Astrocyte of the cerebellum (primary cell): ENCODE measurements at regions not wholly inside any gene's neighbourhood (a gene's known extent, or its start where the extent isn't known, plus 50 kb on each side); places are given as distances from the start of the nearest gene placed in this dataset.
"Not testable (repeated sequence)": the region's sequence is repeated elsewhere in the genome, so short reads cannot be mapped to it uniquely, and the experiment has no call there.

ENCODE experiments used
- DNase-seq: peaks from one replicate; pipeline ENCODE4 v3.0.0-alpha.2; 2011; ENCODE audit warnings: low read depth
- H3K4me3 ChIP-seq: 2 replicates; pipeline ENCODE4 v1.5.1; 2011; ENCODE audit warnings: mild to moderate bottlenecking, low read depth, low read length, moderate library complexity
- in situ Hi-C: cut with HindIII; loops from 2 replicates; pipeline ENCODE4 v1.10.0; 2017; ENCODE audit warnings: low sequenced_read_pairs
- TF ChIP-seq, protein P1 (sequence below): IDR thresholded peaks from 2 replicates; pipeline ENCODE4 v1.5.1; 2012; ENCODE audit warnings: low read length, low read depth, moderate library complexity, mild to moderate bottlenecking; ENCODE audit errors: missing control alignments

- no peak overlapping the region for H3K4me3 ChIP-seq
These were observed 88.8 kb upstream of the GJB6 start for GRCh38 chr13:20320885-20321284.

DNA sequence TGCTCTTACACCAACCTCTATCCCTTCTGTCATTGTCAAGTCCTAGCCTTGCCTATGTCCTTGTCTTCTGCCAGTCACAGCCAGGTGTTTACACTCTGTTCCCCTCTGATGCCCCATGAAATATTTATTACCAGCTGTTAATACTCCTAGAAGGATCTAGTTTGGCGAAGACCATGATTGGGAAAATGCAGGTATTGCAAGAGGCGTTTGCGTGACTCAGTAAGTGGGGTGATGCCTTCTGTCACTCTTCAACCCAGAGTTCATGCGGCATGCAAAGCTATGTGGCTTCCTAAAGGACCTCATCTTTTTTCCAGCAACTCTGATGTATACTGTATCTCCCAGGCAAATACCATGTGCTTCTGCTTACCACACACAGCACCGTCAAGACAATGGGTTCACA, 81.8 kb upstream of the GJB6 start:
- no peak overlapping the region for H3K4me3 ChIP-seq
- DNase-seq: no peak
- TF ChIP-seq, protein P1, sequence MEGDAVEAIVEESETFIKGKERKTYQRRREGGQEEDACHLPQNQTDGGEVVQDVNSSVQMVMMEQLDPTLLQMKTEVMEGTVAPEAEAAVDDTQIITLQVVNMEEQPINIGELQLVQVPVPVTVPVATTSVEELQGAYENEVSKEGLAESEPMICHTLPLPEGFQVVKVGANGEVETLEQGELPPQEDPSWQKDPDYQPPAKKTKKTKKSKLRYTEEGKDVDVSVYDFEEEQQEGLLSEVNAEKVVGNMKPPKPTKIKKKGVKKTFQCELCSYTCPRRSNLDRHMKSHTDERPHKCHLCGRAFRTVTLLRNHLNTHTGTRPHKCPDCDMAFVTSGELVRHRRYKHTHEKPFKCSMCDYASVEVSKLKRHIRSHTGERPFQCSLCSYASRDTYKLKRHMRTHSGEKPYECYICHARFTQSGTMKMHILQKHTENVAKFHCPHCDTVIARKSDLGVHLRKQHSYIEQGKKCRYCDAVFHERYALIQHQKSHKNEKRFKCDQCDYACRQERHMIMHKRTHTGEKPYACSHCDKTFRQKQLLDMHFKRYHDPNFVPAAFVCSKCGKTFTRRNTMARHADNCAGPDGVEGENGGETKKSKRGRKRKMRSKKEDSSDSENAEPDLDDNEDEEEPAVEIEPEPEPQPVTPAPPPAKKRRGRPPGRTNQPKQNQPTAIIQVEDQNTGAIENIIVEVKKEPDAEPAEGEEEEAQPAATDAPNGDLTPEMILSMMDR: no peak
- in situ Hi-C loops: no loop called here

More at GRCh38 chr13:20320885-20321284, 88.8 kb upstream of the GJB6 start:
- TF ChIP-seq, protein P1: no peak
- in situ Hi-C loops: no loop called here
- DNase-seq: no peak

DNA sequence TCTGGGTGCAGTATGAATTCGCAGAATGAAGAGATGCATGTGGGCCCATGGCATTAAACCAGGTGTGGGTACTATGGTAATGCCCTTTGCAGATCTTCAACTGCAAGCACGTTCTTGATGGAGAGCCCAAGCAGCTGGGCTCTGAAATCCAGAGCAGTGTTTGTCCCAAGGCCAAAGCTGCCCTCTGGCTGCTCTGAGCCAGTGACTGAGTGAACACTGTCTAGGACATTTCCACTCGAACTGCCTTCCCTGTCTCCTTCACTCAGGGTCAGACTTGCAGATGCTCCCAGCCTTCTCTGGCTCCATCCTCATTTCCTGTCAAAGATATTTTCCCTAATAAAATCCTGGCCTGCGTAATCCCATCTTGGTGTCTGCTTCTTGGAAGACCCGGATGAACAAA, 80.2 kb upstream of the GJB6 start:
- TF ChIP-seq, protein P1: no peak
- H3K4me3 ChIP-seq: no peak overlapping the region
- no peak for DNase-seq
- in situ Hi-C loops: no loop called here

GRCh38 chr13:20311596-20311995, 79.5 kb upstream of the GJB6 start:
- TF ChIP-seq, protein P1: no peak
- H3K4me3 ChIP-seq: no peak overlapping the region
- DNase-seq: no peak
- in situ Hi-C loops: no loop called here

DNA sequence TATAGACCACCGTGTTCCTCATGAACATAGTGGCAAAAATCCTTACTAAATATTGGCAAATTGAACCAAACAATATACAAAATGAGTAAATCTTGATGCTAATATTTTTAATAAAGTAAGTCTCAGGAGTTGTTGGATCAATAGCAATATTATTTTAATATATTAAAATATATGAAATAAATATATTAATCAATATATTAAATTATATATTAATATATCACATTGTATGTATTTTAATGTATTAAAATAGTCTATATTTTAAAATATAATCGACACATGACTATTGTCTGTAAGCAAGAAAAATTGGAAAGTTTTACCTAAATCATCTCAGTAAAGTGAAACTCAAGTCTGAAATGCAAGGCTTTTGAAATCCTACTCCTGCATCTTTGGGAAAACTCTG, 78.9 kb upstream of the GJB6 start:
- DNase-seq: no peak
- H3K4me3 ChIP-seq: no peak overlapping the region
- TF ChIP-seq, protein P1: no peak
- in situ Hi-C loops: no loop called here

- in situ Hi-C loops: no loop called here
- TF ChIP-seq, protein P1: no peak
- DNase-seq: no peak
- H3K4me3 ChIP-seq: no peak overlapping the region
These were observed 73.9 kb upstream of the GJB6 start for GRCh38 chr13:20306039-20306438.

- no peak for DNase-seq
- TF ChIP-seq, protein P1: no peak
- in situ Hi-C loops: no loop called here
- no peak overlapping the region for H3K4me3 ChIP-seq
These were observed 73.5 kb upstream of the GJB6 start for GRCh38 chr13:20305587-20305986.

- in situ Hi-C loops: not testable (repeated sequence)
These were observed 71.9 kb upstream of the GJB6 start for GRCh38 chr13:20304061-20304460.

More at GRCh38 chr13:20304061-20304460, 71.9 kb upstream of the GJB6 start:
- not testable (repeated sequence) for H3K4me3 ChIP-seq, DNase-seq
